ENCODE measurements at regions not wholly inside any gene's neighbourhood (a gene's known extent, or its start where the extent isn't known, plus 50 kb on each side); places are given as distances from the start of the nearest gene placed in this dataset.

DNA sequence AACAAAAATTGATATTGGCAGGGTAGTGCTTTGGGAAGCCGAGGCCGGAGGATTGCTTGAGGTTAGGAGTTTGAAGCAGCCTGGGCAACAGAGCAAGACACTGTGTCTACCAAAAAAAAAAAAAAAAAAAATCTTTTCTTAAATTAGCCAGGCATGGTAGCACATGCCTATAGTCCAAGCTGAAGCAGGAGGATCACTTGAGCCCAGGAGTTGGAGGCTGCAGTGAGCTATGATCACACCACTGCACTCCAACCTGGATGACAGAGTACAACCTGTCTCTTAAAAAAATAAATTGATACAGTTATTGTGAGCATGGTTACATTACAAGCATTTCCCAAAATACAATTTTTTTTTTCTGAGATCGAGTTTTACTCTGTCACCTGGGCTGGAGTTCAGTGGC is 59.4 kb upstream of the SVIL start:
- TF ChIP-seq, protein P1, sequence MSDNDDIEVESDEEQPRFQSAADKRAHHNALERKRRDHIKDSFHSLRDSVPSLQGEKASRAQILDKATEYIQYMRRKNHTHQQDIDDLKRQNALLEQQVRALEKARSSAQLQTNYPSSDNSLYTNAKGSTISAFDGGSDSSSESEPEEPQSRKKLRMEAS (IDR thresholded peaks at IDR 0.05): no peak
- no peak for TF ChIP-seq CTCF (IDR thresholded peaks at IDR 0.05; ENCODE audit: low read depth, low read length, missing input control)
